ENCODE measurements at regions not wholly inside any gene's neighbourhood (a gene's known extent, or its start where the extent isn't known, plus 50 kb on each side); places are given as distances from the start of the nearest gene placed in this dataset.

DNA sequence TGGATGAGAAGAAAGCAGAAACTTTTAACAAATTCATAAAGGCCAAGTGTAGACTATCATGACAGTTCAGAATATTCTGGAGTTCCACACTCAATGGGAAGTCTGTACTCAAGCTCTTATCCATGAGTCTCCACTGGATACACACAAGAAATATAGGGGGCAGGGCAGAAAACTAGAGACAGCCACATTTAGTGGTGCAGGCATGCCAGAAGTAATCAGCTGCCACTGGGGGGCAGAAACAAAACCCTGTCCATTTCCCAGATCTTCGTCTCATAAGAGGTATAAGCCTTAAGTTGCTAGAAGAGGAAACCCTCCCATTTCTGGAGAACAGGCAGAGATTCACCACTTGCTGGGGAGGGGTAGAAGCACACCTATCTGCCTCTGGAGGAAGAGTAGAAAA is 166.8 kb upstream of the GALNT2 start:
- Histone ChIP-seq H3K9me3 (ENCODE audit: control insufficient read depth in 2 of 3, insufficient read depth in 1 of 3, low read length in 3 of 3) (no peaks in the 10 kb centered on the region), H3K9ac (ENCODE audit: low read length in 3 of 3) (no peak overlapping the region), H3K36me3 (ENCODE audit: control insufficient read depth in 2 of 3, insufficient read depth in 3 of 3, low read length in 3 of 3) (no peaks in the 10 kb centered on the region), H3K4me3 (ENCODE audit: low read length in 3 of 3) (no peak overlapping the region), H3K27me3 (ENCODE audit: control insufficient read depth, insufficient read depth, low read length) (peaks cover 8% of the 10 kb centered on the region), H3K27ac (ENCODE audit: low read depth in 2 of 2, low read length in 2 of 2) (no peak overlapping the region), H3K4me1 (ENCODE audit: control insufficient read depth in 2 of 3, insufficient read depth in 2 of 3, low read depth in 1 of 3, low read length in 3 of 3) (no peaks in the 10 kb centered on the region)
- no peak for FAIRE-seq
- TF ChIP-seq, protein P1, sequence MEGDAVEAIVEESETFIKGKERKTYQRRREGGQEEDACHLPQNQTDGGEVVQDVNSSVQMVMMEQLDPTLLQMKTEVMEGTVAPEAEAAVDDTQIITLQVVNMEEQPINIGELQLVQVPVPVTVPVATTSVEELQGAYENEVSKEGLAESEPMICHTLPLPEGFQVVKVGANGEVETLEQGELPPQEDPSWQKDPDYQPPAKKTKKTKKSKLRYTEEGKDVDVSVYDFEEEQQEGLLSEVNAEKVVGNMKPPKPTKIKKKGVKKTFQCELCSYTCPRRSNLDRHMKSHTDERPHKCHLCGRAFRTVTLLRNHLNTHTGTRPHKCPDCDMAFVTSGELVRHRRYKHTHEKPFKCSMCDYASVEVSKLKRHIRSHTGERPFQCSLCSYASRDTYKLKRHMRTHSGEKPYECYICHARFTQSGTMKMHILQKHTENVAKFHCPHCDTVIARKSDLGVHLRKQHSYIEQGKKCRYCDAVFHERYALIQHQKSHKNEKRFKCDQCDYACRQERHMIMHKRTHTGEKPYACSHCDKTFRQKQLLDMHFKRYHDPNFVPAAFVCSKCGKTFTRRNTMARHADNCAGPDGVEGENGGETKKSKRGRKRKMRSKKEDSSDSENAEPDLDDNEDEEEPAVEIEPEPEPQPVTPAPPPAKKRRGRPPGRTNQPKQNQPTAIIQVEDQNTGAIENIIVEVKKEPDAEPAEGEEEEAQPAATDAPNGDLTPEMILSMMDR (IDR thresholded peaks at IDR 0.05; ENCODE audit: borderline replicate concordance, extremely low read depth, insufficient read depth), result no peak
- intact Hi-C loops (cut with DNase I), result no loop called here
- DNase-seq, result no peak

DNA sequence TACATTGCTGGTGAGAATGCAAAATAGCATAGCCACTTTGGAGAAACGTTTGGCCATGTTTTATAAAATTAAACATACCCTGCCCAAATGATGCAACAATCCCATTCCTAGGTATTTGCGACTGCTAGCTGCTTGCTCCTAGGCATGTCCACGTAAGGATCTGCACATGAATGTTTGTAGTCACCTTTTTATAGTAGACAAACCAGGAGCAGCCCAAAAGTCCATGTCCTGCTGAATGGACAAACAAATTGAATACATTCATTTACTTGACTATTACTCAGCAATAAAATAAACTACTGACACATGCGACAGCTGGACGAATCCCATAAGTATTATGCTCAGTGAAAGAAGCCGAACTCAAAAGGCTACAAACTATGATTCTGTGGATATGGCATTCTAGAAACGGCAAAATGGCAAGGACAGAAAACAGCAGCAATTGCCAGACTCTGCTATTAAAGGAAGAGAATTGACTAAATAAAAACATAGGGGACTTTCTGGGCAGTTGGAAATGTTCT is 161.9 kb upstream of the GALNT2 start:
- Histone ChIP-seq H3K4me1 (ENCODE audit: control insufficient read depth in 2 of 3, insufficient read depth in 2 of 3, low read depth in 1 of 3, low read length in 3 of 3) (no peaks in the 10 kb centered on the region), H3K36me3 (ENCODE audit: control insufficient read depth in 2 of 3, insufficient read depth in 3 of 3, low read length in 3 of 3) (no peaks in the 10 kb centered on the region), H3K9ac (ENCODE audit: low read length in 3 of 3) (no peak overlapping the region), H3K27me3 (ENCODE audit: control insufficient read depth, insufficient read depth, low read length) (peaks cover 7% of the 10 kb centered on the region), H3K27ac (ENCODE audit: low read depth in 2 of 2, low read length in 2 of 2) (no peak overlapping the region), H3K4me3 (ENCODE audit: low read length in 3 of 3) (no peak overlapping the region), H3K9me3 (ENCODE audit: control insufficient read depth in 2 of 3, insufficient read depth in 1 of 3, low read length in 3 of 3) (no peaks in the 10 kb centered on the region)
- DNase-seq (no peak), FAIRE-seq (no peak)
- TF ChIP-seq, protein P1 (IDR thresholded peaks at IDR 0.05; ENCODE audit: borderline replicate concordance, extremely low read depth, insufficient read depth), result no peak
- intact Hi-C loops (cut with DNase I), result no loop called here

DNA sequence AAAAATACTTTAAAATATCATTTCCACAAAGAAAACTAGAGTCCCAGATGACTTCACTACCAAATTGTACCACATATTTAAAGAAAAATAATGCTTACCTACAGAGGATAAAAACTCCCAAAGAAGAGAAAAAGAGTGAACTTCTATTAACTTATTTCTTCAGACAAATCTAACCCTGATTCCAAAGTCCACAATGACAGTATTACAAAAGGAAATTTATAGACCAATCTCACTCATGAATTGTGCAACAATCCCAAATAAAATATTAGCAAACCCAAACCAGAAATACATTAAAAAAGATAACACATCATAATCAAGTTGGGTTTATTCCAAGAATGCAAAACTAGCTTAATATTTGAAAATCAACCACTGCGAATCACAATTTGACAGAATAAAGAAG is 161.4 kb upstream of the GALNT2 start:
- Histone ChIP-seq H3K9me3 (ENCODE audit: control insufficient read depth in 2 of 3, insufficient read depth in 1 of 3, low read length in 3 of 3) (no peaks in the 10 kb centered on the region), H3K36me3 (ENCODE audit: control insufficient read depth in 2 of 3, insufficient read depth in 3 of 3, low read length in 3 of 3) (no peaks in the 10 kb centered on the region), H3K27me3 (ENCODE audit: control insufficient read depth, insufficient read depth, low read length) (peaks cover 7% of the 10 kb centered on the region), H3K27ac (ENCODE audit: low read depth in 2 of 2, low read length in 2 of 2) (no peak overlapping the region), H3K4me3 (ENCODE audit: low read length in 3 of 3) (no peak overlapping the region), H3K9ac (ENCODE audit: low read length in 3 of 3) (no peak overlapping the region), H3K4me1 (ENCODE audit: control insufficient read depth in 2 of 3, insufficient read depth in 2 of 3, low read depth in 1 of 3, low read length in 3 of 3) (no peaks in the 10 kb centered on the region)
- intact Hi-C loops (cut with DNase I), result no loop called here
- no peak for FAIRE-seq
- TF ChIP-seq, protein P1 (IDR thresholded peaks at IDR 0.05; ENCODE audit: borderline replicate concordance, extremely low read depth, insufficient read depth), result no peak
- DNase-seq, result no peak
